HL-60 (cell line): ENCODE measurements at regions not wholly inside any gene's neighbourhood (a gene's known extent, or its start where the extent isn't known, plus 50 kb on each side); places are given as distances from the start of the nearest gene placed in this dataset.

Experiments
- DNase-seq, 2 experiments: peaks; one replicate each; pipeline ENCODE4 v3.0.0-alpha.2; 2010 to 2020; ENCODE audit warnings: low read depth in 1 of 2, low spot score in 1 of 2
- H3K27ac ChIP-seq: fragments of 250-450 bp; sonication (Bioruptor Pico); replicated peaks from 2 replicates; pipeline ENCODE4 v1.5.1; 2020; ENCODE audit warnings: mild to moderate bottlenecking, moderate library complexity
- H3K27me3 ChIP-seq: fragments of 250-450 bp; sonication (Bioruptor Pico); 2 replicates; pipeline ENCODE4 v1.5.1; 2021; ENCODE audit warnings: mild to moderate bottlenecking, moderate library complexity; ENCODE audit not compliant: insufficient read depth, poor library complexity, severe bottlenecking
- H3K4me3 ChIP-seq: replicated peaks from 2 replicates; pipeline ENCODE4 v1.5.1; 2011; ENCODE audit warnings: mild to moderate bottlenecking, control low read depth, low read length; ENCODE audit not compliant: insufficient read depth
- CTCF ChIP-seq: IDR thresholded peaks from one replicate; pipeline ENCODE4 v1.5.1; 2011; ENCODE audit warnings: low read length, control low read depth, inconsistent platforms; ENCODE audit not compliant: insufficient read depth
- GABPA ChIP-seq: IDR thresholded peaks from 2 replicates; pipeline ENCODE4 v1.6.1; 2012; ENCODE audit warnings: low read depth
- POLR2AphosphoS5 ChIP-seq: IDR thresholded peaks from 2 replicates; pipeline ENCODE4 v1.6.1; 2012; ENCODE audit warnings: low read depth
- REST ChIP-seq: IDR thresholded peaks from 2 replicates; pipeline ENCODE4 v1.6.1; 2012; ENCODE audit warnings: low read depth; ENCODE audit not compliant: insufficient replicate concordance
- SPI1 ChIP-seq: IDR thresholded peaks from 2 replicates; pipeline ENCODE4 v1.6.1; 2012; ENCODE audit warnings: low read depth, mild to moderate bottlenecking, borderline replicate concordance

- H3K27me3 ChIP-seq, result no peaks in the 10 kb centered on the region
- DNase-seq, result no peak
- H3K27ac ChIP-seq, result no peak overlapping the region
- H3K4me3 ChIP-seq, result no peak overlapping the region
- no peak for TF ChIP-seq CTCF
- TF ChIP-seq SPI1, result no peak
- no peak for TF ChIP-seq POLR2AphosphoS5
- no peak for TF ChIP-seq GABPA
- no peak for TF ChIP-seq REST
Observed at GRCh38 chr15:77714023-77714422, 81.3 kb upstream of the LINGO1 start.

- no peak overlapping the region for H3K27ac ChIP-seq
- no peak for DNase-seq
- no peak for TF ChIP-seq POLR2AphosphoS5
- no peak for TF ChIP-seq SPI1
- H3K27me3 ChIP-seq, result no peaks in the 10 kb centered on the region
- H3K4me3 ChIP-seq, result no peak overlapping the region
Observed at GRCh38 chr15:77713281-77713680, 80.6 kb upstream of the LINGO1 start.

GRCh38 chr15:77712438-77712837 lies 79.7 kb upstream of the LINGO1 start:
- TF ChIP-seq REST (no peak), SPI1 (no peak), CTCF (no peak), POLR2AphosphoS5 (no peak), GABPA (no peak)
- DNase-seq, result no peak
- Histone ChIP-seq H3K27me3 (no peaks in the 10 kb centered on the region), H3K27ac (no peak overlapping the region), H3K4me3 (no peak overlapping the region)

- no peak for TF ChIP-seq CTCF
- no peak for TF ChIP-seq GABPA
- no peak for TF ChIP-seq POLR2AphosphoS5
- TF ChIP-seq SPI1, result no peak
- TF ChIP-seq REST, result no peak
Observed at GRCh38 chr15:77710637-77711036, 77.9 kb upstream of the LINGO1 start.

More at GRCh38 chr15:77710637-77711036, 77.9 kb upstream of the LINGO1 start:
- no peak overlapping the region for H3K27ac ChIP-seq
- no peaks in the 10 kb centered on the region for H3K27me3 ChIP-seq
- no peak for DNase-seq
- no peak overlapping the region for H3K4me3 ChIP-seq
